Lung (tissue), 11 donors: ENCODE measurements at regions not wholly inside any gene's neighbourhood (a gene's known extent, or its start where the extent isn't known, plus 50 kb on each side); places are given as distances from the start of the nearest gene placed in this dataset.

Source experiments
- ATAC-seq: fragments of 200-7000 bp; cut with Tn5 transposase; one replicate; pipeline ENCODE4 v1.9.1; 2020; ENCODE audit warnings: moderate number of reproducible peaks; ENCODE audit not compliant: insufficient read depth, low FRiP score
- DNase-seq, 3 donors: peaks; one replicate each; pipeline ENCODE4 v3.0.0-alpha.2; 2013 to 2017
- H3K27ac ChIP-seq, 2 donors: one replicate each; pipeline ENCODE4 v1.5.1; 2013; ENCODE audit warnings: mild to moderate bottlenecking in 2 of 2, moderate library complexity in 2 of 2, control low read depth in 1 of 2, inconsistent platforms in 1 of 2, low read depth in 1 of 2, low read length in 1 of 2
- H3K27me3 ChIP-seq, 3 donors: one replicate each; pipeline ENCODE4 v1.5.1; 2013; ENCODE audit warnings: low read length in 2 of 3; ENCODE audit not compliant: control insufficient read depth in 3 of 3, insufficient read depth in 3 of 3
- H3K36me3 ChIP-seq, 4 donors: one replicate each; pipeline ENCODE4 v1.5.1; 2013; ENCODE audit warnings: low read length in 4 of 4, mild to moderate bottlenecking in 1 of 4, moderate library complexity in 1 of 4; ENCODE audit not compliant: control insufficient read depth in 4 of 4, insufficient read depth in 4 of 4
- H3K4me1 ChIP-seq, 5 donors: one replicate each; pipeline ENCODE4 v1.5.1; 2013; ENCODE audit warnings: low read length in 5 of 5, mild to moderate bottlenecking in 2 of 5, moderate library complexity in 1 of 5; ENCODE audit not compliant: control insufficient read depth in 5 of 5, insufficient read depth in 5 of 5
- H3K4me3 ChIP-seq: one replicate; pipeline ENCODE4 v1.5.1; 2013; ENCODE audit warnings: mild to moderate bottlenecking, control low read depth, moderate library complexity
- H3K9ac ChIP-seq, 2 donors: one replicate each; pipeline ENCODE4 v1.5.1; 2013; ENCODE audit warnings: low read length in 2 of 2, control low read depth in 1 of 2; ENCODE audit not compliant: insufficient read depth in 1 of 2
- H3K9me3 ChIP-seq, 4 donors: one replicate each; pipeline ENCODE4 v1.5.1; 2013; ENCODE audit warnings: low read length in 3 of 4, mild to moderate bottlenecking in 1 of 4, moderate library complexity in 1 of 4; ENCODE audit not compliant: control insufficient read depth in 4 of 4, insufficient read depth in 3 of 4
- CTCF ChIP-seq: IDR thresholded peaks from 2 replicates; pipeline ENCODE4 v1.5.1; 2012; ENCODE audit warnings: mild to moderate bottlenecking; ENCODE audit errors: control extremely low read depth, extremely low read depth
- WGBS, 2 donors: extraction: QIAGEN DNeasy Blood & Tissue Kit; methylation state at CpG; one replicate each; pipeline ENCODE4 v1.1.7; 2013; 5-methylcytosine and 5-hydroxymethylcytosine counted together
- donor health status: control.
- donor health status: control.
- donor health status: Bipolar disorder and iron deficiency.
- donor health status: healthy.
- donor health status: DM: yes; HTN: yes; CAD: no.

- H3K27me3 ChIP-seq, result no peaks in the 10 kb centered on the region
- H3K27ac ChIP-seq, result no peak overlapping the region
- peak in 2 of 3 donors; percentile 96 to 97 for DNase-seq
- ATAC-seq, result no peak
- peaks cover 0 to 11% (median 2%) of the 10 kb centered on the region in 4 donors for H3K9me3 ChIP-seq
- TF ChIP-seq CTCF, result no peak
- H3K4me3 ChIP-seq, result no peak overlapping the region
- H3K36me3 ChIP-seq, result no peaks in the 10 kb centered on the region
- H3K4me1 ChIP-seq, result peaks cover 0 to 15% (median 4%) of the 10 kb centered on the region in 5 donors
- no peak overlapping the region for H3K9ac ChIP-seq
Measured at GRCh38 chr13:89217813-89218212, 1546.6 kb downstream of the SLITRK5 start.

- 79 to 82% methylated on average over 1 of the region's 1 CpG for WGBS, 2 donors
- DNase-seq (no peak), ATAC-seq (no peak)
- peaks cover 0 to 11% (median 2%) of the 10 kb centered on the region in 4 donors for H3K9me3 ChIP-seq
- no peak overlapping the region for H3K27ac ChIP-seq
- H3K36me3 ChIP-seq, result no peaks in the 10 kb centered on the region
- H3K4me3 ChIP-seq, result no peak overlapping the region
- no peak for TF ChIP-seq CTCF
- no peak overlapping the region for H3K9ac ChIP-seq
- no peaks in the 10 kb centered on the region for H3K27me3 ChIP-seq
- H3K4me1 ChIP-seq, result peaks cover 0 to 6% (median 0%) of the 10 kb centered on the region in 5 donors
Measured at GRCh38 chr13:89221557-89222158, 1550.5 kb downstream of the SLITRK5 start.

GRCh38 chr13:89227356-89227755 is 1556.2 kb downstream of the SLITRK5 start:
- DNase-seq (no peak), ATAC-seq (no peak)
- TF ChIP-seq CTCF, result no peak
- Histone ChIP-seq H3K9ac (no peak overlapping the region), H3K27me3 (no peaks in the 10 kb centered on the region), H3K4me3 (no peak overlapping the region), H3K9me3 (peaks cover 0 to 3% (median 1%) of the 10 kb centered on the region in 4 donors), H3K27ac (no peak overlapping the region), H3K4me1 (no peaks in the 10 kb centered on the region), H3K36me3 (no peaks in the 10 kb centered on the region)
- WGBS, 2 donors, result 59 to 60% methylated on average over 4 of the region's 4 CpGs

- WGBS, 2 donors, result 84 to 92% methylated on average over 7 of the region's 7 CpGs
- TF ChIP-seq CTCF, result no peak
- ATAC-seq, result no peak
- Histone ChIP-seq H3K9me3 (no peaks in the 10 kb centered on the region), H3K4me1 (no peaks in the 10 kb centered on the region), H3K4me3 (no peak overlapping the region), H3K27me3 (no peaks in the 10 kb centered on the region), H3K27ac (no peak overlapping the region), H3K9ac (no peak overlapping the region), H3K36me3 (no peaks in the 10 kb centered on the region)
- DNase-seq, result no peak
Measured at GRCh38 chr13:89238496-89238895, 1567.3 kb downstream of the SLITRK5 start.
